BJ (cell line): ENCODE measurements at regions not wholly inside any gene's neighbourhood (a gene's known extent, or its start where the extent isn't known, plus 50 kb on each side); places are given as distances from the start of the nearest gene placed in this dataset.

Experiments used
- CTCF ChIA-PET: fragments of 350-600 bp; formaldehyde crosslinking; extraction: SDS; loops from one replicate; lab custom pipeline; 2021; ENCODE audit warnings: antibody characterized with exemption, inconsistent platforms; lab: Yijun Ruan, JAX
- POLR2A ChIA-PET: fragments of 300-600 bp; sonication (Branson Sonifier 250); formaldehyde crosslinking; extraction: SDS; loops from one replicate; lab custom pipeline; 2021; ENCODE audit warnings: antibody characterized with exemption; lab: Charles Lee
- DNase-seq: peaks from one replicate; pipeline ENCODE4 v3.0.0-alpha.2; 2011; ENCODE audit warnings: low read depth
- H3K27me3 ChIP-seq: 2 replicates; pipeline ENCODE4 v1.6.0; 2011; ENCODE audit warnings: low read length; ENCODE audit not compliant: control insufficient read depth, insufficient read depth
- H3K36me3 ChIP-seq: 2 replicates; pipeline ENCODE4 v1.5.1; 2011; ENCODE audit warnings: low read length; ENCODE audit not compliant: control insufficient read depth, insufficient read depth
- H3K4me3 ChIP-seq: 2 replicates; pipeline ENCODE4 v1.5.1; 2011; ENCODE audit warnings: low read depth, mild to moderate bottlenecking, control low read depth, low read length
- TF ChIP-seq, protein P1 (sequence below): IDR thresholded peaks from 2 replicates; pipeline ENCODE4 v1.5.1; 2011; ENCODE audit warnings: low read depth, mild to moderate bottlenecking, control low read depth, inconsistent platforms, low read length, moderate library complexity; ENCODE audit not compliant: insufficient read depth

DNA sequence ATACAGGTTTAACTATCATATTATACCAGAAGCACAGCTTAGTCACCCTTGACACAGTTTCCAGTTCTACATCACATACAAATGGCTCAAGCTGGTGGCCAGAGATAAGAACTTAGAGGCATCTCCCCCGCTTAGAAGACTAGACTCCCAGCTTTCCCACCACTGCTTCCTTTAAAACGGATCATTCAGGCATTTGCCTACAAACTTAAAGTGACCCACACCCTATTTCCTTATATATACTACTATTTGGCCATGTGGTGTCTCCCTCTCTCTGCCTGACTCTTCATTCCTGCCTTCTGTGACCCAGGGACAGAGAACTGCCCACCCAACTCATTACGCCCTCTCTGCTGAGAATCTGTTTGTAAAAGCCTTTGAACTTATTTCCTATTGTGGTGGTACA lies 781.2 kb upstream of the DIAPH2 start:
- ChIA-PET POLR2A (no interaction called here), CTCF (no interaction called here)

DNA sequence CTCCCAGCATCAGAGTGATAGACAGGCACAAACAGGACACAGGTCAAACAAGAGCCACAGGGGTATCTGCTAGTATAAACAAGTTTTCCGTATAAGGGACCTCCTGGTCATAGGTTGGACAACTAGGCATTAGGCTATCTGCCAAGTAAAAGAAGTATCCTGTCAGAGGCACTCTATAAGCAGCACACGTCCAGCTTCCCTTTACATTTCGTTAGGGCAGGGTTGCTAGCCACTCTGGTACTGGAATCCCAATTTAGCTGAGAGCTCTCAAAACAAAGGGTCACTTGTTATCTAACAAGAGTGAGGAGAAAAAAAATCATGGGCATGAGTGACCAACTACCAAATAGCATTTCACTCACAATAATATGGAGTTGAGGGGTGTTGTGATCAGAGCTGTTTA lies 780.7 kb upstream of the DIAPH2 start:
- no peak for DNase-seq
- H3K36me3 ChIP-seq, result no peaks in the 10 kb centered on the region
- ChIA-PET POLR2A (no interaction called here), CTCF (no interaction called here)
- TF ChIP-seq, protein P1, sequence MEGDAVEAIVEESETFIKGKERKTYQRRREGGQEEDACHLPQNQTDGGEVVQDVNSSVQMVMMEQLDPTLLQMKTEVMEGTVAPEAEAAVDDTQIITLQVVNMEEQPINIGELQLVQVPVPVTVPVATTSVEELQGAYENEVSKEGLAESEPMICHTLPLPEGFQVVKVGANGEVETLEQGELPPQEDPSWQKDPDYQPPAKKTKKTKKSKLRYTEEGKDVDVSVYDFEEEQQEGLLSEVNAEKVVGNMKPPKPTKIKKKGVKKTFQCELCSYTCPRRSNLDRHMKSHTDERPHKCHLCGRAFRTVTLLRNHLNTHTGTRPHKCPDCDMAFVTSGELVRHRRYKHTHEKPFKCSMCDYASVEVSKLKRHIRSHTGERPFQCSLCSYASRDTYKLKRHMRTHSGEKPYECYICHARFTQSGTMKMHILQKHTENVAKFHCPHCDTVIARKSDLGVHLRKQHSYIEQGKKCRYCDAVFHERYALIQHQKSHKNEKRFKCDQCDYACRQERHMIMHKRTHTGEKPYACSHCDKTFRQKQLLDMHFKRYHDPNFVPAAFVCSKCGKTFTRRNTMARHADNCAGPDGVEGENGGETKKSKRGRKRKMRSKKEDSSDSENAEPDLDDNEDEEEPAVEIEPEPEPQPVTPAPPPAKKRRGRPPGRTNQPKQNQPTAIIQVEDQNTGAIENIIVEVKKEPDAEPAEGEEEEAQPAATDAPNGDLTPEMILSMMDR, result no peak
- no peaks in the 10 kb centered on the region for H3K27me3 ChIP-seq
- H3K4me3 ChIP-seq, result no peak overlapping the region

More for the DNA sequence above, 781.2 kb upstream of the DIAPH2 start:
- TF ChIP-seq, protein P1, result no peak
- DNase-seq, result no peak
- Histone ChIP-seq H3K27me3 (no peaks in the 10 kb centered on the region), H3K4me3 (no peak overlapping the region), H3K36me3 (no peaks in the 10 kb centered on the region)

DNA sequence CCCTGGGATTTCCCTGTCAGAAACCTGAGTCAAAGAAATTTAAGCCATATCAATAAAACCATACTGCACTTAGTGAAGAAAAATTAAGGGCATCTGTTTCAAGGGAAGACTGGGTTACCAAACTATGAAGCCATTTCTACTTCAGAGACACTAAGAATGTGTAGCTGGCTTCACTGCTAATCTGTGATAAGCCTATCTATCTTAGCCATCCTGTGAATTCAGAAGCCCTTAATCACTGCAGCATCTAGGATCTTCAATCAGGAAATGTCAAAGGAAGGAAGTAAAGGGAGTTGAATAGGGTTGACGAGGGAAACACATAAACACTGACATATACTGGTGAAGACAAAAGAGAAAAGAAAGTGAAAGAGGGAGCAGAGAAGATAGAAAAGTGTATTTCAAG lies 777.6 kb upstream of the DIAPH2 start:
- DNase-seq, result no peak
- Histone ChIP-seq H3K27me3 (no peaks in the 10 kb centered on the region), H3K36me3 (no peaks in the 10 kb centered on the region), H3K4me3 (no peak overlapping the region)
- POLR2A ChIA-PET, result no interaction called here
- TF ChIP-seq, protein P1, result no peak
- CTCF ChIA-PET, result no interaction called here

DNA sequence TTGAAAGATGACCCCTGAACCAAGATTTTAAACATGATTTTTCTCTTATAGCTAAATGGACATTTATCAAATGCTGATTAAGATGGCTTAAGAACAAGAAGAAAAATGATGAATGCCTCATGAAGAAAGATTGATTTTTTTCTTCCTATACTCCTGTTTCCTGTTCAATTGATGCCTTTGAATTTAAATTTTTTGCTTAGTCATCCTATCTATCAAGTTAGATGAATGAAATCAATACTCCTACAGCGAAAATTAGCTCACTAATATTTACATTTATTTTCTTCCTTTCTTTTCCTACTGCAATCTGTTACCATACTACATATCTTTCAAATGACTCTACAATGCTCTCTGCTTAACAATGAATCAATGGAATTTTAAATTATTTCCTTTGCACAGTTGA lies 773.6 kb upstream of the DIAPH2 start:
- no peaks in the 10 kb centered on the region for H3K27me3 ChIP-seq
- DNase-seq, result no peak
- ChIA-PET CTCF (no interaction called here), POLR2A (no interaction called here)
- H3K36me3 ChIP-seq, result no peaks in the 10 kb centered on the region
- no peak overlapping the region for H3K4me3 ChIP-seq
- TF ChIP-seq, protein P1, result no peak

DNA sequence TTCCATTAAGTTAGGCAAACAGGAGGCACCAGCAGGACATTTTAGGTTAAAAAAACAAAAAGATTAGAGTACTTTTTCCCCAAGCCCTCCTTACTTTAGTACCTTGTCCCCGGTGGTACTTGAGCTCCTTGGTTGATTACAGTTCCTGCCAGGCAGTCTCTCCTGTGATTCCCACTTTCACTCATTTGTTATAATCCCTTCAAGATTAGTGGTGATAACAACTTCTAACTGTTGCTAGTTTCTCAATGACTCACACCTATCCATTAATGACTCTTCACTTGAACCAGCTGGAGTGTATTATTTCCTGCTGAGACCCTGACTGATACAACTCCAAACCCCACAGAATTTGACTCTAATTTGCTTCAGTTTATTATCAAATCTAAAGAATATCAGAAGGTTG lies 765.0 kb upstream of the DIAPH2 start:
- POLR2A ChIA-PET, result no interaction called here
- CTCF ChIA-PET, result no interaction called here
- Histone ChIP-seq H3K27me3 (no peaks in the 10 kb centered on the region), H3K4me3 (no peak overlapping the region), H3K36me3 (no peaks in the 10 kb centered on the region)
- DNase-seq, result no peak
- TF ChIP-seq, protein P1, result no peak
